ENCODE measurements at regions not wholly inside any gene's neighbourhood (a gene's known extent, or its start where the extent isn't known, plus 50 kb on each side); places are given as distances from the start of the nearest gene placed in this dataset.

- no peak for TF ChIP-seq CTCF (conservative IDR thresholded peaks at IDR 0.05)
- DNase-seq: no peak
- intact Hi-C loops (cut with micrococcal nuclease; ENCODE audit: unreplicated experiment): no loop called here
- H3K27ac ChIP-seq: no peak overlapping the region
- no peaks in the 10 kb centered on the region for H3K4me1 ChIP-seq (replicated peaks; ENCODE audit: insufficient read depth)
- H3K9me2 ChIP-seq (ENCODE audit: insufficient read depth): no peaks in the 10 kb centered on the region
- H3K27me3 ChIP-seq (ENCODE audit: insufficient read depth, low read depth): peaks cover 63% of the 10 kb centered on the region
- H2AFZ ChIP-seq: no peak overlapping the region
- POLR2A ChIA-PET (ENCODE audit: unreplicated experiment): no interaction called here
- H3K9me3 ChIP-seq (ENCODE audit: insufficient read depth, low read depth): no peaks in the 10 kb centered on the region
- H4K20me1 ChIP-seq (ENCODE audit: insufficient read depth): no peaks in the 10 kb centered on the region
- H3K4me3 ChIP-seq: no peak overlapping the region
- BruUV-seq (replicated peaks): no TSS peak
- no peaks in the 10 kb centered on the region for H3K79me2 ChIP-seq (ENCODE audit: low read depth)
- no peak overlapping the region for H3K4me2 ChIP-seq
- CTCF ChIA-PET: no interaction called here
- H3K36me3 ChIP-seq (ENCODE audit: low read depth): no peaks in the 10 kb centered on the region
- H3F3A ChIP-seq (ENCODE audit: insufficient read depth, low read depth): no peaks in the 10 kb centered on the region
Measured at GRCh38 chr12:4039931-4040330, 166.7 kb upstream of the PARP11 start.

DNA sequence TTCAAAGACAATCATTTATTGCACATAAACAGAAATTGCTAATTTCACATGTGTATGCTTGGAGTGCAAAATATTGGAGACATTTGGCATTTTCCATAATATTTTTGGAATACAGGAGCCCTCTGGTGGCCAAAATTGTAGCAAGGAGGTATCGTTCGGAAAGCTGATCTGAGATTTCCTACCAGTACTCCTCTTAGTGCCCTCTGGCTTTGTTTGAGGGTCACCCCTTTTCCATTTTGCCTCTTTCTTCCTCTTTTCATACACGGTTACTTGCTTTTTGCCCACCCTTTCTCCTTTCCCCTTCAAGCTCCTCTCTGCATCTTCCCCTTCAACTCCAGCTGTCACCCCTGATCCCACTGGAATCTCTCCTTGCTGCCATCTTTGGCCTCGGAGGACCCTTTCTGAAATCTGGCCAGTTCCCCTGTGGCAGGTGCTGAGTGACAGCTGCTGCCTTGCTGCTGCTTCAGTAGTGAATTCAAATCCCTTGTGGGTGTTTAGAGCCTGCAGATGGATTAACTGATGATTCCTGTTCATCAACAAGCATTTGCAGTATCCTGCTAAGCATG is 164.6 kb upstream of the PARP11 start:
- no peak for DNase-seq
- peak; percentile 77 for TF ChIP-seq CTCF (conservative IDR thresholded peaks at IDR 0.05)
- no peak for TF ChIP-seq EZH2 (IDR thresholded peaks at IDR 0.05; ENCODE audit: low read depth)

GRCh38 chr12:4036671-4037271 is 163.6 kb upstream of the PARP11 start:
- Histone ChIP-seq H3K4me3 (no peak overlapping the region), H3K79me2 (ENCODE audit: low read depth) (no peaks in the 10 kb centered on the region), H3K27me3 (ENCODE audit: insufficient read depth, low read depth) (peaks cover 36% of the 10 kb centered on the region), H3F3A (ENCODE audit: insufficient read depth, low read depth) (no peaks in the 10 kb centered on the region), H3K4me2 (no peak overlapping the region), H3K9me3 (ENCODE audit: insufficient read depth, low read depth) (no peaks in the 10 kb centered on the region), H2AFZ (no peak overlapping the region), H3K4me1 (replicated peaks; ENCODE audit: insufficient read depth) (no peaks in the 10 kb centered on the region), H4K20me1 (ENCODE audit: insufficient read depth) (no peaks in the 10 kb centered on the region), H3K36me3 (ENCODE audit: low read depth) (no peaks in the 10 kb centered on the region), H3K27ac (no peak overlapping the region), H3K9me2 (ENCODE audit: insufficient read depth) (no peaks in the 10 kb centered on the region)
- ChIA-PET CTCF (interaction anchor here (0.5 kb wide), 1 partner anchor 151 kb away, joined by 4 read pairs; no protein-coding TSS in a partner anchor), POLR2A (ENCODE audit: unreplicated experiment) (no interaction called here)
- DNase-seq: no peak
- BruUV-seq (replicated peaks): no TSS peak
- TF ChIP-seq EZH2 (IDR thresholded peaks at IDR 0.05; ENCODE audit: low read depth) (no peak), CTCF (conservative IDR thresholded peaks at IDR 0.05) (no peak)
- intact Hi-C loops (cut with micrococcal nuclease; ENCODE audit: unreplicated experiment): loop anchor here (1.0 kb wide), 2 partner anchors 151 to 736 kb away; no protein-coding TSS in a partner anchor

More for the DNA sequence above, 164.6 kb upstream of the PARP11 start:
- Histone ChIP-seq H3K9me3 (ENCODE audit: insufficient read depth, low read depth) (no peaks in the 10 kb centered on the region), H3F3A (ENCODE audit: insufficient read depth, low read depth) (no peaks in the 10 kb centered on the region), H3K27me3 (ENCODE audit: insufficient read depth, low read depth) (peaks cover 46% of the 10 kb centered on the region), H3K79me2 (ENCODE audit: low read depth) (no peaks in the 10 kb centered on the region), H3K36me3 (ENCODE audit: low read depth) (no peaks in the 10 kb centered on the region), H3K9me2 (ENCODE audit: insufficient read depth) (no peaks in the 10 kb centered on the region), H3K4me1 (replicated peaks; ENCODE audit: insufficient read depth) (no peaks in the 10 kb centered on the region), H2AFZ (no peak overlapping the region), H3K27ac (no peak overlapping the region), H3K4me3 (no peak overlapping the region), H3K4me2 (no peak overlapping the region), H4K20me1 (ENCODE audit: insufficient read depth) (no peaks in the 10 kb centered on the region)
- BruUV-seq (replicated peaks): no TSS peak
- CTCF ChIA-PET: interaction anchor here (0.9 kb wide), 1 partner anchor 239 kb away, joined by 3 read pairs; no protein-coding TSS in a partner anchor
- POLR2A ChIA-PET (ENCODE audit: unreplicated experiment): no interaction called here
- intact Hi-C loops (cut with micrococcal nuclease; ENCODE audit: unreplicated experiment): loop anchor here (1.0 kb wide), 2 partner anchors 153 to 738 kb away; no protein-coding TSS in a partner anchor

All from PC-9 (cell line).